GM21786 (cell line): ENCODE measurements at regions not wholly inside any gene's neighbourhood (a gene's known extent, or its start where the extent isn't known, plus 50 kb on each side); places are given as distances from the start of the nearest gene placed in this dataset.

Source experiments
- ATAC-seq: cut with Tn5 transposase; IDR thresholded peaks from one replicate; pipeline ENCODE4 v1.9.1; 2021; ENCODE audit not compliant: unreplicated experiment

DNA sequence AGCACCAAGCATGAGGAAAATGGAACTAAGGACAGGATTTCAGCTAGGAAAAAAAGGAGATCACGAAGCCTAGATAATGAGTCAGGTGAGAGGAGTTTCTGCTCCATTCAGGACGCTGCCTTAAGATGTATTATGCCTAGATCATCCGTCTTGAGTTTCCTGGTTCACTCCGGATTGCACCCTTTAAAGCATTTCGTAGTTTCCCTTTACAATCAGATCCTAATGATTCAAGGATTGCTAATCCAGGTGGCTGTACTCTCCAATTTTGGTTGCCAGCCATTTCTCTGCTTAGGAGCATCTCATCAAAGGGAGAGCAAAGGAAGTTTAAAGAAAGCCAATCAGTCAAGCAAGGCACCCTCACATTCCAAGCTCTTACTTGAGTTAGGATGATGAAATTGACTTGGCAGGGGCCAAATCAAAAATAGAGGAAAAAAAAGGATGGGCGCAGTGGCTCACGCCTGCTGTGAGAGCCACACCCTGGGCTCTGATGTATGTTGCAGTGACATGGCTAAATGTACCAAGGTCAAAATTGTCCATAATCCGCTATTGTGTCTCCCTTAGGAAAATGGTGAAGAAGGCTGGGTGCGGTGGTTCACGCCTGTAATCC is 156.9 kb upstream of the SOD1 start:
- no peak for ATAC-seq

DNA sequence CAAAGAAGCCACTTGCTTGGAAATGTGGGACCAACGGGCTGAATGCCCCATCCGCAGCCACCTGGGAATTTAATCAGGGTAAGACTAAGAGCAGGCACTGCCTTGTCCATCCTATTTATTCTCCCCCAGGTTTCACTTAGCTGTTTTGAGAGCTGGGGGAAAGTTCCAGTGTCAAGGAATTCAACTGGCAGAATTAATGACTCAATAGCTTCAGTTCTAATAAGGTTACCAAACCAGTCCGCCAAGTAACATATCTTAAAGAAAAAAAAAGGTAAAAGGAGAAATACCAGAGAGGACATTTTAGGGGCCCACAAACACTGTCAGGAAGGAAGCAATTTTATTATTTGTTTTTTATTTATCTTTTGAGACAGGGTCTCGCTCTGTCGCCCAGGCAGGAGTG is 157.6 kb upstream of the SOD1 start:
- no peak for ATAC-seq

- ATAC-seq: no peak
Measured at GRCh38 chr21:31500982-31501381, 156.9 kb upstream of the TIAM1 start.

- no peak for ATAC-seq
Measured at GRCh38 chr21:31500071-31500470, 156.0 kb upstream of the TIAM1 start.

DNA sequence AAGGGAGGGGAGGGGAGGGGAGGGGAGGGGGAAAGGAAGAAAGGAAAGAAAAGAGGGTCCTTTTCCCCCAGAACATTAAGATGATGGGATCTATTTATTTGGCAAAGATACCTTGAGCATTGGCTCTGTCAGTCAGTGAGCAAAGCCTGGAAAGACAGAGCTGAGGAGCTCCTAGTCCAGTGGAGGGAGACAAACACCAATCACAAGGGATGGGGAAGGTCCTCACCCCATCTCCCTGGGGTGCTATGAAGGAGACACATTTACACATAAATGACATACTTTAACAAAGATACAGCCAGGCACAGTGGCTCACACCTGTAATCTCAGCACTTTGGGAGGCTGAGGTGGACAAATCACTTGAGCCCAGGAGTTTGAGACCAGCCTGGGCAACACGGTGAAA is 154.9 kb upstream of the TIAM1 start:
- ATAC-seq: no peak

GRCh38 chr21:31497914-31498313 is 153.9 kb upstream of the TIAM1 start:
- ATAC-seq: no peak

- ATAC-seq: no peak
Measured at GRCh38 chr21:31493350-31493880, 149.4 kb upstream of the TIAM1 start.

GRCh38 chr21:31491617-31492016 is 147.6 kb upstream of the TIAM1 start:
- ATAC-seq: no peak

DNA sequence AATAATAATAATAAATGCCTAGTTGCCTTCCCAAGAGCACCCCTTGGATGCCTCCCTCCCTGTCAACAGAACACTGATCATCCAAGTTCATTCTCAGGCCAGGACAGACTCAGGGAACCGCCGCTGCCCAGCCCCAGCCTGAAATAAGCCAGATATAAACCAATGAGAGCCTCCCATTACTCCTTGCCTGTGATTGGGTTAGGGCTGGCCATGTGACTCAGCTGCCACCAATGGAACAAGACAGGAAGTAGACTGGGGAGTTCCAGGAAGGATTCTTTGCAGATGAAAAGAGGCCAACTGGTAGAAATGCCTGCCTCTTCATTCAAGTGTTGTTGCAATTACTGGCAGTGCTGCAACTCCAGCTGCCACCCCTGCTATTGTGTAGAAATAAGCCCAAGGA is 146.4 kb upstream of the TIAM1 start:
- no peak for ATAC-seq

DNA sequence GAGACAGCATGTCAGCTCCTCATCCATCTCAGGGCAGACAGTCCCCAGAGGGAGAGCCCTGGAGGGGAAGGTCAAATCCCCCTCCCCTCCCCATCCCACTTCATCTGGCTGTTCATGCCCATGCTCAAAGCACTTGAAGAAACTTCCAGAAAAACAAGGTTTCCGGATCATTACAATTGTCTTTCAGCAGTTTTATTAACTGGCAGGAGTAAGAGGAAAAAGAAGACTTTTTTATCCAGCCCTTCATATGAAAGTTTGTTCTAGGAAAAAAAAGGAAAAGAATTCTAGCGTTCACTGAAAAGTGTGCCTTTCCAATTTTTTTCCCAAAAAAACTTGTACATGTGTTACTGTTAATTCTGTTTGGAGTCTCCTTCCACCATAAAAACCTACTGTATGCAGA is 145.7 kb upstream of the TIAM1 start:
- no peak for ATAC-seq

- no peak for ATAC-seq
Measured at GRCh38 chr21:31489014-31489413, 145.0 kb upstream of the TIAM1 start.

DNA sequence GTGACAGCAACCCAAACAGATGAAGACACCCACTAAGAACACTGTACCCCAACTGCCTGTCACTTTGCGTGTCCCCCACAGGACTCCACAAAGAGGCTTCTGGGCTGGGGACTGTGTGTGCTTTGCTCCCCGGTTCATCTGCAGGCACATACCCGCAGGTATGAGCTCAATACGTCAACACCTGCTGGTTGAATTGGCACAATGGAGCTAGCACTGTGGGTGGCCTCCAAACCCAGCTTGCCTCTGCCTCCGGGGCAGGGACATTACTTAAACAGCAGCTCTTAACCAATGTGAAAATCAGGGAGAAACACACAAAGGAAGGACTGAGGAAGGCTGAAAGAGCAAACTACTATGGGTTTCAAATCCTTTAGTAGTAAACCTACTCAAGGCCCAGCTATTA is 140.2 kb upstream of the TIAM1 start:
- no peak for ATAC-seq

DNA sequence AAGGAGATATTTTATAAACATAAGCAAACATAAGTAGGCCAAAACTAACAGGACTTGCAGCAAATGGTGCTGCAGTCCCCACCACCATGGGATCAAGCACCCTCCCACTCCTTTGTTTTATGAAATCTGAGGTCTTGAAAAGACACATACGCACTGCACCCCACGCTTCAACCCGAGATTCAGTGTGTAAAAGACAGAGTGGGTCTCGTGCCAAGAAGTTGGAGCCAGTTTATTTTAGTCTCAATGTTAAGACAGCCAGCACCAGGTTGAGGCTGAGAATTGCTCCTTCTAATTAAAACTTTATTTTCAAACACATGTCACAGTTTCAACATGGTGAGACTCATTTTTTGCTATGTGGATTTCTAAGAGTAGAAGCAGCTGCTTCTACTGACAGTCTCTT is 139.1 kb upstream of the TIAM1 start:
- no peak for ATAC-seq

DNA sequence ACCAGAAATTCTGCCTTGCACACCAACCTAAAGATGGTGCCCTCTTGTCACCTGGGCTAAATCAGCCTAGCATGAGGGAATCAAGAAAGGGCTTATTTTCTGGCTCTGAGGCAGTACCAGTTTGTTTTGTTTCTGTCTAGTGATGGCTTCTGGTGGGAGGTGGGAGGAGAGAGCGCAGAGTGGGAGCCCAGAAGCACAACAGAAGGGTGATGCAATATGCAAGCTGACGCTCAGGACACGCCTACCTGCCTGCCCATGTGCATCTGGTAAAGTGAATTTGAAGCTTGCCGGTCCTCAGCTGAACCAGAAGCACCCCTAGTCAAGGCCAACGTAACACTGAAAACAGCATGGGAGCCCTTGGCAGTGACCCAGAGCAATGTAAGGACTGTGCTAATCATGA is 138.4 kb upstream of the TIAM1 start:
- ATAC-seq: no peak

- ATAC-seq: no peak
Measured at GRCh38 chr21:31480228-31480627, 136.2 kb upstream of the TIAM1 start.

DNA sequence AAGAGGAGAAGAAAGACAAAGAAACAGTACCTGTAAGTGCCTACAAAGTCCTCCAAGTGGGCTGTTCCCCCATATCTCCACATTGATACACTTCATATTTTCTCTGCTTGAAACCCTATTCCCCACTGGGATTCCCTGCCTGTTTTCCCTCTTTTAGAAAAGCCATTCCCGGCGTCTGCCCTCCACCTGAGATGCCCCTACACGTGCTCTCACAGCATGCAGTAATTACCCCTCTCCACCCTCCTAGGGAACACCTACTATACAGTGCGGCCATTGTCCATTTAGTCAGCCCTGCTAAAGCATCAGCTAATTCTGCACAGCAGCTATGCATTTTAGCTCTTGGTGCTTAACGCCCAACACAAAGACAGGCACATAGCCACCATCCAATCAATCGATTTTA is 135.7 kb upstream of the TIAM1 start:
- ATAC-seq: no peak

DNA sequence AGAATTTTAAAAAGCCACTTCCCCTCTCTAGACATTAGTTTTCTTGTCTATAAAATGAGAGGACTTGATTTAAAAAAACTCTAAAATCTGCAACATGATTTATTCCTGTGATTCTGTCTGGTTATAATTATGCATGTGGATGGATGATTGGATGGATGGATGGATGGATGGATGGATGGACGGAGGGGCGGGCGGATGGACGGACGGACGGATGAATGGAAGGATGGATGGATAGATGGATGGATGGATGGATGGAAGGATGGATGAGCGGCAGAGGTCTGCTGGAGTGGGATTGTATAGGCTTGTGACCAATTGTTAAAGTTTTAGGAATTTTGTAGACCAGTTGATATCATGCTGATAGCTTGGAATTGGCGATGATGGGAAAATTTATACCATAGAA is 135.2 kb upstream of the TIAM1 start:
- no peak for ATAC-seq

DNA sequence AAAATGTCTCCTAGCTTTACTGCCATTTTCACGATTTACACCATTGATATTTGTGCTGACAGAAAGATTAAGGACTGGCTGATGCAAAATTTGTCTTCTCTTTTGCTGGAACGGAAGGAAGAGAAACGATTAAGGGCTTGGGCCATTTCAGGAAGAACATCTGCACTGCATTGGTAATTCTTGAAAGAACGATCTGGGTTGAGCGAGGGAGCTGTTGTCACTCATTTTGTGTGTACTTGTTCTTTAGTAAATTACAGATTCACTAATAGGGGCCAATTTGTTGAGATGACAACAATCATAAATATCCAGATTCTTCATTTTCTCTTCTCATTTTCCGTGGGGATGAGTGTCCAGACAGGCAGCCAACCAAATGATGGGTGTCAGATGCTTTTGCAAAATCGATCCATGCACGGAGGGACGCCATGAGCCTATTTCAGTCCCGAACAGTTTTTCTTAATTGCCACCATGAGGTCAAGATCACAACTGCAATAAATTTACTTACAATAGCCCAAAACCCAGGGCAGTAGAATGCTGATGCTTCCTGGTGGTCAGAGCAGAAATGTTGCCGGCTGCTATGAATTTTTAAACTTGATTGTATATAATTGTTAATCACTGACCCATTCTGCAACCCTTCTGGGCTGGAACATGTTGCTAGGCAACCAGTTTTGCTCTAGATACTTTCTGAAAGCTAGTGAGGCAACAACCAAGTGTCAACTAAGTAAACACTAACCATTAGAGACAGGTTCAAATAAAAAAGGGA is 132.4 kb upstream of the TIAM1 start:
- no peak for ATAC-seq

GRCh38 chr21:31475223-31475622 is 131.2 kb upstream of the TIAM1 start:
- ATAC-seq: no peak

- ATAC-seq: no peak
Measured at GRCh38 chr21:31473685-31474345, 129.8 kb upstream of the TIAM1 start.

DNA sequence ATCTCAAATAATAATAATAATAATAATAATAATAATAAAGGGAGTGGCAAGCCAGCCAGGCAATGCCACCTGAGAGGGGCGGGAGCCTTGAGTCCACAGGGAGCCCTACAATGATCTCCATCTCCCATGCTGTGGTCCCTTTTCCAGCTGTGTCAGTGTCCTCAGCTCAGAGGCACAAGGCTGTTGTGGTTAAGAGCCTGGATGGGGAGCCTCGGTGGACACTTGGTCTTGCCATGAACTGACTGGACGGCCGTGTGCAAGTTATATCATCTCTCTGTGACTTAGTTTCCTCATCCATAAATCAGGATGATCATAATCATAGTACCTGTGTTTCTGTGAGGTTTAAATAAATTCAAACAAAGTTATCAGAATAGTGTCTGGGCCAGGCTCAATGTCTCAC is 127.8 kb upstream of the TIAM1 start:
- ATAC-seq: no peak
